ENCODE measurements at regions not wholly inside any gene's neighbourhood (a gene's known extent, or its start where the extent isn't known, plus 50 kb on each side); places are given as distances from the start of the nearest gene placed in this dataset.

DNA sequence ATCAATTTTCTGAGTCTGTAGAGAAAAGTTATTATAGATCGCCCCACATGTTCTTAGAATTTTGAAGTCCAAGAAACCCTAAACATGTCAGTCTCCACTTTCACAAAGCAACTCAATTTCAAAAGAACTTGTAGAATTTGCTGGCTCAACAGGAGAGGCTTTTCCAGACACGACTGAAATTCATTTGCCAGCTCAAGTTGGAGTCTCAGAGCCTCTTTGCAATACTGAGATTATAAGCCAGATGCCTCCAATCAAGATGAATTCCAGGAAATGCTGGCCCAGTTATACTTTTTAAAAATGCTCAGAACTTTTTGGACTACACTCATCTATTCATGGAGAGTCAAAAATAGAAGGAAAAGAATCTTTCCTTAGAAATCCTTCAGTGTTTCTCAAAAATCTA is 56.9 kb upstream of the NLGN1 start:
- ATAC-seq (no peak), FAIRE-seq (no peak), DNase-seq (ENCODE audit: low read depth, low spot score) (no peak)
- H3K79me2 ChIP-seq (ENCODE audit: control insufficient read depth, insufficient read depth, low read length) = no peaks in the 10 kb centered on the region
- H3K4me2 ChIP-seq (ENCODE audit: control insufficient read depth, insufficient read depth) = no peak overlapping the region
- no peak overlapping the region for H3K4me3 ChIP-seq
- ChIA-PET SMC1A (ENCODE audit: uncharacterized antibody, unreplicated experiment) (no interaction called here), POLR2A (no interaction called here), RAD21 (ENCODE audit: unreplicated experiment) (no interaction called here), CTCF (no interaction called here)
- H3K9me3 ChIP-seq (replicated peaks; ENCODE audit: control insufficient read depth, insufficient read depth, low read length) = no peaks in the 10 kb centered on the region
- TF ChIP-seq, protein P1, sequence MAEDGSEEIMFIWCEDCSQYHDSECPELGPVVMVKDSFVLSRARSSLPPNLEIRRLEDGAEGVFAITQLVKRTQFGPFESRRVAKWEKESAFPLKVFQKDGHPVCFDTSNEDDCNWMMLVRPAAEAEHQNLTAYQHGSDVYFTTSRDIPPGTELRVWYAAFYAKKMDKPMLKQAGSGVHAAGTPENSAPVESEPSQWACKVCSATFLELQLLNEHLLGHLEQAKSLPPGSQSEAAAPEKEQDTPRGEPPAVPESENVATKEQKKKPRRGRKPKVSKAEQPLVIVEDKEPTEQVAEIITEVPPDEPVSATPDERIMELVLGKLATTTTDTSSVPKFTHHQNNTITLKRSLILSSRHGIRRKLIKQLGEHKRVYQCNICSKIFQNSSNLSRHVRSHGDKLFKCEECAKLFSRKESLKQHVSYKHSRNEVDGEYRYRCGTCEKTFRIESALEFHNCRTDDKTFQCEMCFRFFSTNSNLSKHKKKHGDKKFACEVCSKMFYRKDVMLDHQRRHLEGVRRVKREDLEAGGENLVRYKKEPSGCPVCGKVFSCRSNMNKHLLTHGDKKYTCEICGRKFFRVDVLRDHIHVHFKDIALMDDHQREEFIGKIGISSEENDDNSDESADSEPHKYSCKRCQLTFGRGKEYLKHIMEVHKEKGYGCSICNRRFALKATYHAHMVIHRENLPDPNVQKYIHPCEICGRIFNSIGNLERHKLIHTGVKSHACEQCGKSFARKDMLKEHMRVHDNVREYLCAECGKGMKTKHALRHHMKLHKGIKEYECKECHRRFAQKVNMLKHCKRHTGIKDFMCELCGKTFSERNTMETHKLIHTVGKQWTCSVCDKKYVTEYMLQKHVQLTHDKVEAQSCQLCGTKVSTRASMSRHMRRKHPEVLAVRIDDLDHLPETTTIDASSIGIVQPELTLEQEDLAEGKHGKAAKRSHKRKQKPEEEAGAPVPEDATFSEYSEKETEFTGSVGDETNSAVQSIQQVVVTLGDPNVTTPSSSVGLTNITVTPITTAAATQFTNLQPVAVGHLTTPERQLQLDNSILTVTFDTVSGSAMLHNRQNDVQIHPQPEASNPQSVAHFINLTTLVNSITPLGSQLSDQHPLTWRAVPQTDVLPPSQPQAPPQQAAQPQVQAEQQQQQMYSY (CRISPR knock-in tag; IDR thresholded peaks at IDR 0.05) = no peak
- TF ChIP-seq ETV6 (conservative IDR thresholded peaks at IDR 0.05 in 1 of 2, IDR thresholded peaks at IDR 0.05 in 1 of 2; ENCODE audit: borderline replicate concordance in 1 of 2, low read depth in 1 of 2) (no peak), SMAD1 (IDR thresholded peaks at IDR 0.05; ENCODE audit: low read depth, partially characterized antibody) (no peak), NFYA (IDR thresholded peaks at IDR 0.05; ENCODE audit: borderline replicate concordance, low read depth, low read length) (no peak), EZH2 (IDR thresholded peaks at IDR 0.05; ENCODE audit: borderline replicate concordance, control insufficient read depth, low read depth, low read length) (no peak), PML (IDR thresholded peaks at IDR 0.05; ENCODE audit: low read length) (no peak), POU2F2 (IDR thresholded peaks at IDR 0.05; ENCODE audit: borderline replicate concordance, low read depth, low read length) (no peak), TARDBP (IDR thresholded peaks at IDR 0.05; ENCODE audit: borderline replicate concordance) (no peak), RBBP5 (conservative IDR thresholded peaks at IDR 0.05) (no peak)
- TF ChIP-seq, protein P2, sequence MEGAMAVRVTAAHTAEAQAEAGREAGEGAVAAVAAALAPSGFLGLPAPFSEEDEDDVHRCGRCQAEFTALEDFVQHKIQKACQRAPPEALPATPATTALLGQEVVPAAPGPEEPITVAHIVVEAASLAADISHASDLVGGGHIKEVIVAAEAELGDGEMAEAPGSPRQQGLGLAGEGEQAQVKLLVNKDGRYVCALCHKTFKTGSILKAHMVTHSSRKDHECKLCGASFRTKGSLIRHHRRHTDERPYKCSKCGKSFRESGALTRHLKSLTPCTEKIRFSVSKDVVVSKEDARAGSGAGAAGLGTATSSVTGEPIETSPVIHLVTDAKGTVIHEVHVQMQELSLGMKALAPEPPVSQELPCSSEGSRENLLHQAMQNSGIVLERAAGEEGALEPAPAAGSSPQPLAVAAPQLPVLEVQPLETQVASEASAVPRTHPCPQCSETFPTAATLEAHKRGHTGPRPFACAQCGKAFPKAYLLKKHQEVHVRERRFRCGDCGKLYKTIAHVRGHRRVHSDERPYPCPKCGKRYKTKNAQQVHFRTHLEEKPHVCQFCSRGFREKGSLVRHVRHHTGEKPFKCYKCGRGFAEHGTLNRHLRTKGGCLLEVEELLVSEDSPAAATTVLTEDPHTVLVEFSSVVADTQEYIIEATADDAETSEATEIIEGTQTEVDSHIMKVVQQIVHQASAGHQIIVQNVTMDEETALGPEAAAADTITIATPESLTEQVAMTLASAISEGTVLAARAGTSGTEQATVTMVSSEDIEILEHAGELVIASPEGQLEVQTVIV (IDR thresholded peaks at IDR 0.05; ENCODE audit: borderline replicate concordance, partially characterized antibody) = no peak
- intact Hi-C loops (cut with micrococcal nuclease; ENCODE audit: unreplicated experiment) = no loop called here
- BruUV-seq (replicated peaks) = no TSS peak
- no peak overlapping the region for H2AFZ ChIP-seq (ENCODE audit: control insufficient read depth, low read depth, low read length)
- H4K20me1 ChIP-seq (ENCODE audit: control insufficient read depth, insufficient read depth) = no peaks in the 10 kb centered on the region
- 24% methylated on average over 2 of the region's 2 CpGs for WGBS (ENCODE audit: insufficient coverage, insufficient replicate concordance, low lambda C conversion rate, missing lambda C conversion rate)
- H3K36me3 ChIP-seq (ENCODE audit: control insufficient read depth in 2 of 2, insufficient read depth in 2 of 2, low read length in 1 of 2) = no peaks in the 10 kb centered on the region
- in situ Hi-C loops (cut with MboI) = no loop called here
- H3K9ac ChIP-seq (ENCODE audit: control insufficient read depth, insufficient read depth, low read length) = no peak overlapping the region
- no peaks in the 10 kb centered on the region for H3K27me3 ChIP-seq (replicated peaks in 1 of 2; ENCODE audit: control insufficient read depth in 2 of 2, insufficient read depth in 2 of 2, low read length in 1 of 2)
- no peaks in the 10 kb centered on the region for H3K4me1 ChIP-seq (ENCODE audit: control insufficient read depth, insufficient read depth, low read length)
- H3K27ac ChIP-seq (ENCODE audit: control insufficient read depth, insufficient read depth) = no peak overlapping the region
